ENCODE measurements at regions not wholly inside any gene's neighbourhood (a gene's known extent, or its start where the extent isn't known, plus 50 kb on each side); places are given as distances from the start of the nearest gene placed in this dataset.

GRCh38 chr6:165163519-165163918 lies 145.9 kb downstream of the C6orf118 start:
- no peak for TF ChIP-seq CTCF (IDR thresholded peaks at IDR 0.05; ENCODE audit: insufficient read depth, low read depth, low read length)
- no peak for TF ChIP-seq EZH2 (IDR thresholded peaks at IDR 0.05; ENCODE audit: insufficient read depth, low read length)
